ENCODE measurements at regions not wholly inside any gene's neighbourhood (a gene's known extent, or its start where the extent isn't known, plus 50 kb on each side); places are given as distances from the start of the nearest gene placed in this dataset.

DNA sequence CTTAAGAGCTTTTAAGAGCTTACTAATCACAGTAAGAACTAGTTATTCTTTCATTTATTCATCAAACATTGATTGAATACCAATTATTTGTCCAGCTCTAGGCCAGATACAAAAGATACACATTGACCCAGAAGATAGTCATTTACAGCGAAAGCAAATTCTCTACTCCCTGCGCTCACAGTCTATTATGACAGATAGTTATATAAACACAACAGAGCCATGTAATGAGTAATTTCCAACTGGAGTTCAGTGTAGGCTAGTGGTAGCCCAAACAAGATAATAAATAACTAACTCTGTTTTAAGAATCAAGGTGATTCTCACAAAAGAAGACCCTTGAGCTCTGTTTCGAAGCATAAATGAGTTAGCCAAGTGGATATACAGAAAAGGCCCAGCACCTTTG is 397.8 kb upstream of the TLE4 start:
- DNase-seq: no peak

DNA sequence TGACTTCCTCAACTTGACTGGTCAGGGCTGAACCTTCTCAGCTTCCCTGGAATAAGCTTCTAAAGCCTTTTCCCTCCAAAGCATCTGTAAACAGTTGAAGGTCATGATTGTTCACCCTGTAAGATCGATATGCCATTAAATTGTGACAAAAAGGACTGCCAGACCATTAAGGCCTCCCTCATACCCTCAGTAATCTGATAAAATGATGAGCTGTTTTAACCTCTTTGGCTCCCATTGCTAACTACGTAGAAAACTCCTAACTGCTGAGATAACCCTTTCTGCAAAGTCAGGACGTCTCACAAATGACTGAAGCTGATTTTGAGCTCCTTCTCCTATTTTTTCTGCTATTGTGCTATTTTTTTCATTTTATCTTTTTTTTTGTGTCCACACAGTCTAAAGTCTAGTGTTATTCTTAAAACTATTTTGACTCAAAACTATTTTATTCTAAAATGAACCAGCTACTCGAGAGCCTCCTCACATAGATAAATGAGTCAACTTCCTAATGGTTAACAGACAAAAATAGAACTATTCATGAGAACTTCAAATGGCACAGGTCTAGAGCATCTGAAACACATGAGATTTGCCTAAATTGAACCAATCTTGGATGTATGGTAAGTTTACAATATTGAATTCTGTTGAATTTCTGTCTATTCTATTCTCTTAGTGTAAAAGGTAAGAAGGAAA is 395.6 kb upstream of the TLE4 start:
- no peak for DNase-seq

DNA sequence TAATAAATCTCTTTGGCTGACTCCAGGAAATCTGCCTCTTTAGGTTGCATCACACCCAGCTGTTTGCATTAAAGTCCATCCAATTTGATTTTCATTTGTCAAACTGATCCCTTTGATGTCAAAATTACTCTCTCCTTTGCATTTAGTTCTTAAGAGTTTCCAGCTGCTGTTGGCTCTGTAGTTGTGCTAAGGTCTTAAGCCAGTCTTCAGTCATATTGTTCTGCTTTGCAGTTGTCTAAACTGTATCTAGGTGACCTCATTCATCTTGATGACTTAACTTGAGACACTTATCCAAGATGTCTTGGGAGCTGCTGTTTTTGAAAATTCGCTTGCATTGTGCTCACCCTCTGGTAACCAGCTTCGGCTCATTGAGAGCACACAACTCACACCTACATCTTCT is 386.9 kb upstream of the TLE4 start:
- no peak for DNase-seq

DNA sequence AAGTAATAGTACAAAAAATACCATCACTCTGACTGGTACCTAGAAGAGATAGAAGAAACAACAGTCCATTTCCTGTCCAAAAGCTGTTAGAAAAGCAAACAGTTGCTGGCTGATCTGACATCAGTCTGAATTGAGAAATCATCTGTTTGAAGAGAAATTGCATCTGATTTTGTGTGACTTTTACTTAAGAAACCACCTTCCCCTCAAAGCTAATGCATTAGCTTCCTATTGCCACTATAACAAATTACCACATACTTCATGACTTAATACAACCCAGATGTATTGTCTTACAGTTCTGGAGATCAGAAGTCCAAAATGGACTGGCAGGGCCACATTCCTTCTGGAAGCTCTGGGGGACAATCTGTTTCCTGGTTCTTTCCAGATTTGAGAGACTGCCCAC is 385.9 kb upstream of the TLE4 start:
- DNase-seq: no peak

DNA sequence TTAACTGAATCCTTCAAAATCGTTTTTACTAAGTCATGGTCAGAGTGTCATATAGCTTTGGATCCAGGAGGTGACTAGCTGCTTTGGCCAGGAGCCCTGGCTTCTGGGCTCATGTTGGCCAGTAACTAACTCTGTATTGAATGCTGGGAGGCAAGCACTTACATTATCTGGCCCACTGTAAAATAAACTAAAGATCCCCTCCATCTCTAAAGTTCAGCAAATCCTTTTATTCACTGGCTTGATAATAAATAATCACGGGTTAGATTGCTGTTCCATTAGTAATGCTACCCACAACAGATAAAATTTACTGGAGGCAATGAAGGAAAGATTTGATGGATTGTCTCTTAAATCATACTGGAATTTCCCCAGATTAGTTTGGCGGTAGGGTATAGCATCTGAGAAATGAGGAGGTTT is 382.2 kb upstream of the TLE4 start:
- no peak for DNase-seq

DNA sequence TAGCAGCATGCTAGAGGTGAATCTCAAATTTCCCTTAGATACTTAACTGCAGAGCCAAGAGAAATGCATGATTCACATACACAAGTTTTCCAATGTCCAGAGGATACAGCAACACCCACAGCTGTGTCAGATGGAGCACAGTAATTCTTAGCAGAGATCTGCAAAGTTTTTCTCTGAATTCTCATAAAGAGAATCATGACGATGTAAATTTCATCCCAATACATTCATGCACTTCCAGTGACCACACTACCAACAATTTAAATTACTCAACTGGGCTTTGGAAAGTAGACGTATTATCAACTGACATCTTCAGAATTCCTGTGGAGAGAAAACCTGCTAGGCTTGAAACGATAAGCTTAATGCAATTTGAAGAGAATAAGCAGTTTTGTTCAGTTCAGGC is 378.8 kb upstream of the TLE4 start:
- DNase-seq: no peak

DNA sequence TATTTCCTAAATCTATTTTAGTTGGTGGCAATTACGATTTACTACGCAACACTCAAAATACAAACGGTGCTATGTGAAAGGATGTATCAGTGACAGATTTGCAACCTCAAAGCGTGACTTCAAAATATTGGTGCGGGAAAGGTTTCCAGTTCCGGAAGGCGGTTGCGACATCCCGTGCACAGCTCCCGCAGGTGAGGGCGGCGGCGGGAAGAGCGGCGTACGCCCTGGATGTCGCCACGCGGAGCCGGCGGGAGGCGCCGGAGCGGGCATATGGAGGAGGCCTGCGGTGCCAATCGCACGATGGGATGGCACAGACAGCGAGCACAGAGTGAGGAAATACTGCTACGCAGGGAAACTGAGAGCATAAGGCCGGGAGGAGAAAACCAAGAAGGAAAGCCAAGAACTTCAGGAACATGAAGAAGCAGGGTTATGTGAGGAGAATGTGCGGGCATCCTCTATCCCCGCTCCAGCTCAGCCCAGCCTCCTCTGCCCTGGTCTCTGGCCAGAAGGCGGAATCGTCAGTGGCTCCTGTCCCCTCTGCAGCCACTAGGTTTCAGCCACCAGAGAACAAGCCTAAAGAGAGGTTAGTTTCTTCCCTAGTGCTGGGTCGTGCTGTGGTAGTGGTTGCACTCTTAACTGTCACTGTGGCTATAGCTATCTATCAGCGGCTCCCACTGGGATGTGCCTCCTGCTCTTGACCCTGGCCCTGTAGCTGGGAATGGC is 378.1 kb upstream of the TLE4 start:
- DNase-seq: no peak

DNA sequence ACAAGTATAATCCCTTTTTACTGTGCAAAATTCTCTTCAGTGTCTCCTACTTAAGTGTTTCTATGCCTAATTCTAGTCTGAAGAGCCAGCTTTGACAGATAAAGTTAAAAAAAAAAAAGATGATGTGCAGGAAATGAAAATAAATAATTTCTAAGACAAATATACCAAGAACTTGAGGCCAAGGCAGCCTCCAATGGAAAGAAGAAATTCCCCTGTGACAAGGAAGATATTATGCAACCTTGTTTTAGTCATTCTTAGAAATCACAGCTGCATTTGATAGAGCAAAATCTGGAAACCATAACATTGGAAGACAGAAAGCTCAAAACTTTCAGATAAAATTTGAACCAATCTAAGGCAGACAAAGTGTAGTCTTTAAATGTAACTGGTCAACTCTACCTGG is 375.9 kb upstream of the TLE4 start:
- DNase-seq: no peak

DNA sequence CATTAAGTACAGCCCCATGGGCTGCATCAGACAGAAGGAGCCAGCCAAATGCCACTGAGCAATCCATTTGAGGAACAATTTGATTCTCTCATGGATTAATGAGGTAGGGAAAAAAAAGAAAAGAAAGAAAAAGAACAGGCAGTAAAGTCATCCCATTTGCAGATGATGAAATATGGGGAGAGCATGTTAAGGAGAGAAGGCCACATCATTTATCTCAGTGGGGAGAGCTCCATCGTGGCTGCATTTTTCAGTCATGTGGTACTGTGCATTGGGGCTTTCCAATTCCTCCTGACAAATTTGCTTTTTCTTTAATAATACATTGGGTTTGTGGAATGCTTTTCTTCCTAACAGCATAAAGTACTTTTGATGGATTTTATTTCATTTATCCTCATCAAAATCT is 375.2 kb upstream of the TLE4 start:
- DNase-seq: no peak

DNA sequence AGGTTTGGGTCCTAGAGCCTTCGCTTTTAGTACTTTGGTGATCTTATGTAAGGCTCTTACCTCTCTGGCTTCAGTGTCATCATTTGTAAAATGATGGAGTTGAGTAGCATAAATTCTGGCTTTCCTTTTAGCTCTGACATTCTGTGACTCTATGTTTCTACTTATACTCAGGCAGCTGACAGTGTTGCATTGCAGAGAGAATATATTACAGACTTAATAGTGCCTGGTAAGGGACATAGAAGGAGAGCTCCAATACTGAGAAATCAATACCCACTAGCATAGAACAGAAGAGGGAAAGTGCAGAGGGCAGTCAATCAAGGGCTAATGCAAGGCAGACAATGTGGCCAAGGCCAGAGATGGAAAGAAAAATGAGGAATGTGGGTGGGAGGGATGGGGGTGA is 371.4 kb upstream of the TLE4 start:
- no peak for DNase-seq

DNA sequence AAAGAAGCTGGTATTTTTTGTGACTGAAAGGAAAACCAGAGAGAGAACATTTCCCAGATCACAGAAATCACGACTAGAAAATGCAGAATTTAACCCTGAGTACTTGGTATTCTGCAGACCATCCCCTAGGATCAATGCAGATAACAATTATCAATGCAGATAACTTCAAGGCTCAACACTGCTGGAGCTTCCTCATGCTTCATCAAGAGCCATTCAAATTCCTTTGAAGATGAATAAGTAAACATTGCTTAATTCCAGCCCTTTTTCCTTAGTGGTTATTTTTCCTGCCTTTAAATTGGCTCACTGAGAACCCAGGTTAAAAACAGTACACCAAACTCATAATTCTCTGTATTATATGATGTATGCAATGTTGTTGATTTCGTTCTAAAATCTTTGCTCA is 370.1 kb upstream of the TLE4 start:
- DNase-seq: no peak

DNA sequence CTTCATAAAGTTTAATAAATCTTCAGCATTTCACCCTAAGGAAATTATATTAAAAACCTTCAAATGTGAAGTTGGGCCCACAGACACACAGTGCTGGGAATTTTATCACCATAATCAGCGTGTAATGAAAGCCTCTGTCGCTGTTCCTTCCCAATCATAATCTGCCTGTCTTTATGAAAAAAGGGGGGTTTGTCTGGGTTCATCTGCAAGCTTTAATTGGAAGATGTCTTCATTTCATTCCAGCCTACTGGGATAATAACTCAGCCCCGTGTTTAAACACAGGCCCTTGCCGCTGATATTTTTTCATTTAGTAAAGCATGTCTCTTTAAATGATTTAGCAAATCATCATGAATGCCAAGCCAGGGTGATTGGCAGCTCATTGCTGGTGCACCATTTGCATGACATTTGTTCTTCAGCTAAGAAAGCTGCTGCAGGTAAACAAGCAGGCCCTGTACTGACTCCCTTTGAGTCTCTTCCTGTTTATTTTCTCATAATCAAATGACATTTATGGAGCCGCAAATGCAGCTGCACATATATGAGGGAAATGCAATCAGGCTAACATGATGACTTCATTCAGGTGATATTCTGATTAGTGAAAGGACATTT is 362.9 kb upstream of the TLE4 start:
- no peak for DNase-seq

DNA sequence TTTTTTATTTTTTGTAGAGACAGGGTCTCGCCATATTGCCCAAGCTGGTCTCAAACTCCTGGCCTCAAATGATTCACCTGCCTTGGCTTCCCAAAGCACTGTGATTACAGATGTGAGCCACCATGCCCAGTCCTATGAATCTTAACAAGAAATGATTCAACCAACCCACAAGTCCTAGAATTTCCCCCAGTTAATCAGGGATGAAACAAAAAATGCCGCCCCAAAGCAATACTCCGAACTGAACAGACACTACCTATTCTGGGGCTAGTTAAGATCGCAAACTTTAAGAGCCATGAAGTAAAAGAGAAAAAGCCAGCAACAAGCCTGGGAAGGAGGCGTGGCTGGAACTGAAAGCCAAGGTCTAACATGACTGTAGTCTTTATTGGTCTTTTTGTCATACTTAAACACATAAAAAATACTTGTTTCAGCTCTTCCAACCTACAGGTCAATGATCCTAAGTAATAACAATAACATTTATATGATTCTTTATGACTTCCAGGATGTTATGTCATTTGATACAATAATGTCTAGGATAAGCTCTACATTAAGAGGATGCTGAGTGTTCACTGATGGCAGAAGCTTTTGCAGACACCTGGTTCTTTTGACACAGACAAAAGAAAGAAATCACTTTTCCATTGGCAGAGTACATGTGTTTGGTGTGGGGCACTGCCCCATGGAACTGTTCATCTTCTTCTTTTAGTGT is 361.1 kb upstream of the TLE4 start:
- no peak for DNase-seq

DNA sequence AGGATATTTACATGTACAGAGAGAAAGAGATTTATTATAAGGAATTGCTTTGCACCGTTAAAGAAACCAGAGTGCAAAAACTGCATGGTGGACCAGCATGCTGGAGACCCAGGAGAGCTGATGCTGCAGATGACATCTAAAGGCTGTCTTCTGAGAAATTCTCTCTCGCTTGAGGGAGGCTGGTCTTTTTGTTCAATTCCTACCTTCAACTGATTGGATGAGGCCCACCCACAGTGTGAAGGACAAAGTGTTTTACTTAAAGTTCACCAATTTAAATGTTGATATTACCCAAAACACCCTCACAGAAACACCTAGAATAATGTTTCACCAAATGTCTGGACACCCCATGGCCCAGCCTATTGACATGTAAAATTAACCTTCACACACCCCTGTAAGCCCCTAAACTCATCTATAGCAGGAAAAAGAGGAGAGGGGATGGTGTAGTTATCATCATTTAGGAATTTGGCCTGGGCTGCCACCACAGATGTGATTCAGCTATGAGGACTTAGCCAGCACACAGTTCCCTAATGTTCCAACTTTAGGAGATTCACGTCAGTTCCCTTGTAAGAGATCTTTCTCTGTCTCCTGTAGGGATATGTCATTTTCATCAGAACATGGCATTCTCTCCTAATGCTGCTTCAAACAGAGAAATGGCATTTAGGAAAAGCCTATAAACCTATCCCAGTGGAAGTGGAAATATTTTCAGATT is 358.2 kb upstream of the TLE4 start:
- DNase-seq: no peak

DNA sequence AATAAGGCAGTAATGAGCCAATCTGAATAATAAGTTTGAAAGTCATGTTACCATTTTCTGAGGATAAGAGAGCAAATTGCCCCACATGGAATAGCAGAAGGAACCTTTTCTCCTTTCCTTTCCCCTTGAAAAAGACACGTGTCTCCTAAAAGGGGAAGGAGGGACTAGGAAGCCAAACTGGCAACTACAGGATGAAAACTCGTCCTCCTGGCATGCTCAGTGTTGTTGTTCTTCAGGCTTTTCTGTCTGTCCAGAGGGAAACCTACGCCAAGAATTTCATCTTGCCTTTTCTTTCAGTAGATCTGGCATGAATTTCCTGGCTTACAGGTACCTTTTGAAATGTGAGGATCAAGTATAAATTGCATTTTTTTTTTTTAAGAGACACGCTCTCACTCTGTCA is 355.9 kb upstream of the TLE4 start:
- DNase-seq: no peak

DNA sequence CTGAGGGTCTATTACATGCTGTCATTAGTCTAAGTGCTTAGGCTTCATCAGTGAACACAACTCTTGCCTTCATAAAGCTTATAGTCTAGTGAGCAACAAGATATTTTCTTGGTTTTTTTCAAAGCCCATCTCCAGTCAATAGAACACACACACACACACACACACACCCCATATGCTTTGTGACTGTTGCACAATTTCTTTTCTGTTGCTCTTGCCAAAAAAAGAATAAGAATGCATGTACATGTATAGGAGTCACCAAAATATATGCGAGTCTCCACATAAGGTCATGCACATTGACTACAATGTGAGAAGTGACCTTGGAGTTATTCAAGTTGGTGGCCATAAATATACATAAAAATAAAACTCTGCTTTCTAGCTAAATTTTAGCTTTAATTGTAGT is 351.5 kb upstream of the TLE4 start:
- DNase-seq: no peak

DNA sequence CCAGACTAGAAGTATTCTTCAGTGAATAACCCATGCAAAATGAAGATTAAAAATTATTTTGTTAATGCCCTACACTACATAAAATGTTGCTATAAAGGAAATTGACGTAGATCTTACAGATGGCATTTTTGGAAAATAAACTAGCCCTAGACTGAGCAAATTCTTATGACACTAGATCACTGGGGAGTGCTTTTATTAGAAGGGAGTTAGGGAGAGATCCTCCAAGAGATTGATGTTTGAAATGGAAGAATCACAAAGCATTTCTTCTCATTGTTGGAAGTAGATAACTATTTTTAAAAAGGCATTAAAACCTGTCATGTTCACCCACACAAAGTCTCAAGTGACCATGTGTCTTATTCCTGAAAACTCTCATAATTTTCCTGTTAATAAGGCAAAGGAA is 351.1 kb upstream of the TLE4 start:
- no peak for DNase-seq

DNA sequence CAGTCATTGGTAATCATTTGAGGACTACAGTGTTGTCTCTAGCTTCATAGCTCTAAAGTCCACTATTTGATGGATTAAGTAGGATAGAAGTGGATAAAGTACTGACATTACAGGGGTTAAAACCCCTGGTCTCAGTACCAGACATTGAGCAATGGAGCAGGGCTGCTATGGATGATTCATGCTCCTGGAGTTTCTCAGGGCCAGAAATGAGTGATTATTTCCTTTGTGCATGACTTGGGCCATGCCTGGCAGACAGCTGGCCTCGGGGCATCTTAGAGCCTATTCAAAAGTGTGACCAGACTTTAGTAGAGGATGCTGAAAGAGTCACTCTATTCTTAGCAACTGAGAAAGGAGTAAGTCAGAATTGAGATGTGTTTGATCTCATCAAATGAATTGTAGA is 350.7 kb upstream of the TLE4 start:
- no peak for DNase-seq

DNA sequence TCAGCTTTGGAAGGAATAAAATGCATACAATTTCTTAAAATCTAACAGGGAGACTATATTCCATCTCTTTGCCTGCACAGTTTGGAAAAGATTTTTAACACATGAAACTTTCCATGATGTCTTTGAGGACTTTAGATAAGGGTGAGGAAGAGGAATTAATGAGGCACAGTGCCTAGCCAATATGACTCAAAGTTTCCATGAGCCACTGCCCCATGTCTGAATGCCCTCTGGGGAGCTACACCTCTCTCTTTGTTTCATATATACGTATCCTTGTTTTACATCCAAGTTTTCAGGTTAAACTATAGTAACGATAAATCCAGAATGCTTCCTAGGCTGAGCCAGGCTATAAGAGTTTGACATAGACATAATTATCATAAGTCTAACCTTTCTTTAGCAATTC is 349.3 kb upstream of the TLE4 start:
- DNase-seq: no peak

DNA sequence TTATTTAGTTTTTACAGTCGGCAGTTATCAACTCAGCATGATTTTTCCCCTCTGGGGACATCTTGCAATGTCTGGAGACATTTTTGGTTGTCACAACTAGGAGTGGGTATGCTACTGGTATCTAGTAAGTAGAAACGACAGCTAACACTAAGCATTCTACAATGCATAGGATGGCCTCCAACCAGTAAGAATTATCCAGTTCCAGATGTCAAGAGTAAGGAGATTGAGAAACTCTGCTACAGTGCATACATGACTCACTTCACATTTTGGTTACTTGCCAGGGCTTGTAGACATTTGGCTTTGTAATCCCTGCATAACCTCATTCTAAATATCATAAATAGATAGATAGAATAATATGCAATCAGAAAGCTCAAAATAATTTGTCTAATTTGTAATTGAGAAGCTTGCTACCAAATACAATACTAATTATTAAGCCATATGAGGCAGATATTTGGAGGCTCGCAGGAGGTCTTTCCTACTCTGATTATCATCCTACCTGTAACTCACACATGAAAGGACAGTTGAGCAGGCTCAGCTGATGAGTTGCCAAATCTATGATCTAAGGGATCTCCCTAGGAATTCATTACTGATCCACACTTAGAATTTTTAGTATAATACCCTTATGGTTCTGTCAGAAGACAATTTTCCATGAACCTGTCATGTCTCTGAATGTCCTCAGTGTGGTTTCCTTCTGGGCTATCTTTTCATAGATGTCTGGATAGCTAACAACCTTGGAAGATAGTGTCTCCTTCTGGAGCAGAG is 346.9 kb upstream of the TLE4 start:
- DNase-seq: no peak

DNA sequence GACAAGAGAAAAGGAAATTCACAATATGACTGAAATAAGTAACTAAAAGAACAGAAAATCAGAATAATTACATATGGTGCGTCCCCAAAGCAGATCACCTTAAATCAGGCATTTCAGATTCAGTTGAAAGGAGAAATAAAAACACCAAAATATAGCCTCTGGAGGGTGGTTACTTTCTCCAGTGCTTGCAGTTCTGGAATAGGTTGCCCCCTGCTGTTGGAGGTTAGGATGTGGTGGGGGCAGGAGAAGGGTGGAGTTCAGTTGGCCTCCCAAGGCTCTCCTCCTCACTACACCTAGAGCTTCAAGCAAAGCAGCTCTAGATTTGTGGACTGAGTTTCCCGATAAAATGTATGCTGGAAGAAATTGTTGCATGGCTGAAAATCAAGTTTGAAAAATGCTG is 338.2 kb upstream of the TLE4 start:
- DNase-seq: no peak

DNA sequence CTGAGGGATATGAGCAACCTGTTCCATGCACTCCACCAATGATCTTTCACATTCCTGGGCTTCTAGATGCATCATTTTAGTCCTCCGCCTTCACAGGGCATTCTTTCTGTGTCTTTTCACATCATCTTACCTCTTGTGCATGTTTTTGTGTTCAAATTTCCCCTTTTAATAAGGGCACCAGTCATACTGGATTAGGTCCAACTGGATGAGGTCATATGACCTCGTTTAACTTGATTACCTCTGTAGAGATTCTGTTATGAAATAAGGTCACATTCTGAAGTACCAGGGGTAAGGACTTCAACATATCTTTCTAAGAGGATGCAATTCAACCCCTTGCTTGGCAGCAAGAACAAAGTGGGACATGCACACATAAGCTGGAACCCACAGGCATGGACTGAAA is 335.3 kb upstream of the TLE4 start:
- no peak for DNase-seq

DNA sequence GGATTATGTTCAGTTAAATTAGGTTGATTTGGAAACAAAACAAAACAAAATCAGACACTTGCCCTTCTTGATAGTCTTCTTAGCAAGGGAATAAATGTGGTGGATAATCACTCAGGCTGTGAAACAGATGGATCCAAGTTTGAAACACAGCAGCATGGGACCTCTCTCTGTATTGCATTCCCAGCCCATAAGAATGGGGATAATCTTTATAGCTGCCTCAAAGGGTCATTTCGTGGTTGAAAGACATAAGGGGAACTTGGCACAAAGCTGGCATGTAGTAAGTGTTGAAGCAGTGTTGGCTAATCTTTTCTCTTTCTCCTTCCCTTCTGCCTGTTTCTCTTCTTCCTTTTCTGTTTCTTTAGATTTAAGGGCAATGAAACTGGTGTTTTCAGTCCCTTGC is 333.9 kb upstream of the TLE4 start:
- DNase-seq: no peak
